Fibroblast of skin of left quadriceps (primary cell): ENCODE measurements at regions not wholly inside any gene's neighbourhood (a gene's known extent, or its start where the extent isn't known, plus 50 kb on each side); places are given as distances from the start of the nearest gene placed in this dataset.
"Not testable (repeated sequence)": the region's sequence is repeated elsewhere in the genome, so short reads cannot be mapped to it uniquely, and the experiment has no call there.

ENCODE experiments used
- DNase-seq, 2 experiments: peaks; one replicate each; pipeline ENCODE4 v3.0.0-alpha.2; 2013; ENCODE audit warnings: low read depth in 2 of 2

- DNase-seq: not testable (repeated sequence)
Observed at GRCh38 chr1:120552190-120552589, 137.4 kb downstream of the NBPF8 start.

- not testable (repeated sequence) for DNase-seq
Observed at GRCh38 chr1:120557605-120558302, 142.9 kb downstream of the NBPF8 start.

- DNase-seq: peak; percentile 21 to 28
Observed at GRCh38 chr1:120558303-120559060, 143.6 kb downstream of the NBPF8 start.

- DNase-seq: not testable (repeated sequence)
Observed at GRCh38 chr1:120561767-120562166, 146.9 kb downstream of the NBPF8 start.

GRCh38 chr1:120565396-120565795 lies 150.6 kb downstream of the NBPF8 start:
- not testable (repeated sequence) for DNase-seq

GRCh38 chr1:120567620-120568019 lies 152.8 kb downstream of the NBPF8 start:
- DNase-seq: not testable (repeated sequence)

- DNase-seq: not testable (repeated sequence)
Observed at GRCh38 chr1:120575201-120575600, 148.5 kb upstream of the NBPF26 start.

GRCh38 chr1:120582135-120582534 lies 141.6 kb upstream of the NBPF26 start:
- DNase-seq: not testable (repeated sequence)

GRCh38 chr1:120586053-120586452 lies 137.7 kb upstream of the NBPF26 start:
- DNase-seq: not testable (repeated sequence)

- DNase-seq: not testable (repeated sequence)
Observed at GRCh38 chr1:120588811-120589210, 134.9 kb upstream of the NBPF26 start.

- DNase-seq: not testable (repeated sequence)
Observed at GRCh38 chr1:120591774-120592173, 132.0 kb upstream of the NBPF26 start.

- DNase-seq: not testable (repeated sequence)
Observed at GRCh38 chr1:120592943-120593342, 130.8 kb upstream of the NBPF26 start.

GRCh38 chr1:120593648-120594047 lies 130.1 kb upstream of the NBPF26 start:
- not testable (repeated sequence) for DNase-seq

GRCh38 chr1:120598331-120598951 lies 125.3 kb upstream of the NBPF26 start:
- not testable (repeated sequence) for DNase-seq

GRCh38 chr1:120599511-120599910 lies 124.2 kb upstream of the NBPF26 start:
- DNase-seq: not testable (repeated sequence)

- not testable (repeated sequence) for DNase-seq
Observed at GRCh38 chr1:120600442-120601041, 123.2 kb upstream of the NBPF26 start.

GRCh38 chr1:120607882-120608281 lies 115.9 kb upstream of the NBPF26 start:
- DNase-seq: not testable (repeated sequence)

- not testable (repeated sequence) for DNase-seq
Observed at GRCh38 chr1:120608314-120609014, 115.3 kb upstream of the NBPF26 start.

GRCh38 chr1:120609015-120609573 lies 114.7 kb upstream of the NBPF26 start:
- DNase-seq: not testable (repeated sequence)

- DNase-seq: not testable (repeated sequence)
Observed at GRCh38 chr1:120609834-120610233, 113.9 kb upstream of the NBPF26 start.
